ENCODE measurements at regions not wholly inside any gene's neighbourhood (a gene's known extent, or its start where the extent isn't known, plus 50 kb on each side); places are given as distances from the start of the nearest gene placed in this dataset.
A peak's percentile ranks its signal among the peaks of the same experiment; 100 is the strongest.
"Not testable (repeated sequence)": the region's sequence is repeated elsewhere in the genome, so short reads cannot be mapped to it uniquely, and the experiment has no call there.

DNA sequence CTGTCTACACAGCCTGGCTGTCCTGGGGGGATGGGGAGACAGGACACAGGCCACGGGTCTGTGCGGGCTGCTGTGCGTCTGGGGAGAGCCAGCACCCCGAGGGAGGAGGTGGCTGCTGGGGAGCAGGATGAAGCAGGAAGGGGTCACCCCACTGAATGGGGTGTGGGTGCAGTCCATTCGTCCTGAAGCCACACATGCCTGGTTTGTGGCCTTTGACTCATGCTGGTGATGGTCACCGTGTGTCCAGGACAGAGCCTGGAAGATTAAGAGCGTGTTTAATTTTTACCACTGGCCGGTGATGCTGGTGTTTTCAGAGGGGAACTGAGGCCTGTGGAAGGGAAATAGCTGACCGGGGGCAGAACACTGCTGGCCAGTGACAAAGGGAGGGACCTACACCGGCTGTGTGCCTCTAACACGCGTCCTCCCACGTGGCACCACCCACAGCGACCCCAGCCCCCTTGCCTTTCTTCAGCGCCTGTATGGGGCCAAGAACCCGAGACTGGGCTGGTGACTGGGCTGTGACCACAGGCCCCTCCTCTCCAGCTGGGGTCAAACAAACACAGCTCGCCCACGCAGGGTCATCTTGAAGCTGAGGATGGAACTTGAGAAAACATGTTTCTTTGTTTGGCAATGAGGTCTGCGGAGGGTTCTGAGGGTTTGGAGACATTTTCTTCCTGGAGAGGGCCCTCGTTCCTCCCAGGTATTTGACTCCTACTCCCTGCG lies 99.5 kb upstream of the LRPAP1 start:
- peak; percentile 21 for DNase-seq

DNA sequence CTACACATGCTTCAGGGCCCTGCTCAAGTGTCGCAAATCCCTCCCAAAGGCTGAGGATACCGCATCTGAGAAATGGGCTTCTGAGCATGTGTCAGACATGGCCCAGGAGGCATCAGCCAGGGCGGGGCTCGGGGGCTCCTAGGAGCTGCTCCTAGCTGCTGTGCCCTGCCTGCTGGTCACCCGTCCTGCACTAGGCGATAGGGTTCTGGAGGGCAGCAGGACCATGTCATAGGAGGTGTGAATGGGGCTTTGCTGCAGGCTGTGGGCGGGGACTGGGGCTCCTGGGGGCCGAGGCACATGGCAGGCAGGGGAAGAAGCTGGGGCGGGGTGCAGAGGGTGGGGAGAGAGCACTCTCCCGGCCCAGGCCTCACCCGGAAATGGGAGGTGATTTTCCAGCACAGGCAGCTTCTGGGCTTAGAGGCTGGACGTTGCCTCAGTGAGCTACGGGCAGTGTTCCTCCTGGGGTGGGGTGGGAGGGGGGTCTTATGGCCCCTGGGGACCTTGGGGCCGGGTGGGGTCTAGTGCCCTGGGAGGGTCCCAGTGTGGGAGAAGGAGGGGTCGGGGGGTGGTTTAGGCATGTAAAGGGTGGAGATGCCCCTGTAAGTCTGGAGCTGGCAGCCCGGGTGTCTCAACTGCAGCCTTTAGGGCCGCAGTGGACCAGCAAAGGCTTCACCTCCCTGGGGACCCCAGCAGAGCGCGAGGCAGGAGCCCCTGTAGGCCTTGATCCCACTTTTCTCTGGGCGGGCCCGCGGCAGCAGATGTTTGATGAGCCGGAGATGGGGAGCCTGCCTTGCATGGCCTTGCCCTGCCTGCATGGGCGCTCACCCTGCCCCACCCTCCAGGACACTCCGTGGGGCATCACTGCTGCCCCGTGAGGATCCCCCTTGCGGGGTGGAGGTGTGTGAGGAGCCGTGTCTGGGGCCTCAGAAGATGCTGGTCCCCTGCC lies 98.6 kb upstream of the LRPAP1 start:
- DNase-seq = no peak

DNA sequence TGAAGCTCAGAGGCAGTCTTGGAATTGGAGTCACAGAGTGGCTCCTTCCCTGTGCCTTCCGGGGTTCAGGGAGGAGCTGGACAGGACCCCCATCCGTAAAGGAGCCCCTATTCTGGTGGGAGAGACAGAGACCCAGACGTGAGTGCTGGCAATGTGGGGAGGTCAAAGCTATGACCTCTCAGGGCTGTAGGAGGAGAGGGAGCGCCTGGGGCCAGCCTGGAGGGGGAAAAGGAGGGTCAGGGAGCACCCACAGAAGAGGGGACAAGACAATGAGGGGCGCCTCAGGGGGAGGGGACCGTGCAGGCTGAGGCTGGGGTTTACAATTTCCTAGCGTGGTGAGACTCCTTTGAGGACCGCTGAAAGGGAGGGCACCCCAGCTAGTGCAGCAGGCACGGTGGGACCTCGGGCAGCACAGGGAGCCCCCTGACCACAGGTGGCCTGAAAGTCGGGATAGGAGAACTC lies 97.9 kb upstream of the LRPAP1 start:
- no peak for DNase-seq

GRCh38 chr4:3629665-3630064 lies 97.4 kb upstream of the LRPAP1 start:
- no peak for DNase-seq

DNA sequence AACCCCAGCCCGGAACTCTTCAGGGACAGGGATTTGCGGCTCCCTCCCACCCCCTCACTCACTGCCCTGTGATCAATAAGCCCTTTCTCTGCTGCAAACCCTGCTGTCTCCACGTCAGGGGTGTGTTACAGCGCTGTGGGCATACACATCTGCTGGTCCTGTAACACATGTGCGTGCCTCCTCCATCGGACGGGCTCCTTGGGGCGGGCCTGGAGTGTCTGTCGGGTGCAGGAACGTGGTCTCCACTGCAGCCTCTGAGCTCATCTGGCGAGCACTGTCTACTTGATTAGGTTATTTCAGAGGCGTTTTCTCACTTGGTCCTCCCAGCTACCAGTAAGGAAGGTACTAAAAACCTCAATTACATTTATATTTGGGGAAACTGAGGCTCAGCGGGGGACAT lies 97.0 kb upstream of the LRPAP1 start:
- not testable (repeated sequence) for DNase-seq

- no peak for DNase-seq
Observed at GRCh38 chr4:3628868-3629175, 96.6 kb upstream of the LRPAP1 start.

- not testable (repeated sequence) for DNase-seq
Observed at GRCh38 chr4:3627967-3628867, 96.0 kb upstream of the LRPAP1 start.

GRCh38 chr4:3627456-3627855 lies 95.2 kb upstream of the LRPAP1 start:
- not testable (repeated sequence) for DNase-seq

DNA sequence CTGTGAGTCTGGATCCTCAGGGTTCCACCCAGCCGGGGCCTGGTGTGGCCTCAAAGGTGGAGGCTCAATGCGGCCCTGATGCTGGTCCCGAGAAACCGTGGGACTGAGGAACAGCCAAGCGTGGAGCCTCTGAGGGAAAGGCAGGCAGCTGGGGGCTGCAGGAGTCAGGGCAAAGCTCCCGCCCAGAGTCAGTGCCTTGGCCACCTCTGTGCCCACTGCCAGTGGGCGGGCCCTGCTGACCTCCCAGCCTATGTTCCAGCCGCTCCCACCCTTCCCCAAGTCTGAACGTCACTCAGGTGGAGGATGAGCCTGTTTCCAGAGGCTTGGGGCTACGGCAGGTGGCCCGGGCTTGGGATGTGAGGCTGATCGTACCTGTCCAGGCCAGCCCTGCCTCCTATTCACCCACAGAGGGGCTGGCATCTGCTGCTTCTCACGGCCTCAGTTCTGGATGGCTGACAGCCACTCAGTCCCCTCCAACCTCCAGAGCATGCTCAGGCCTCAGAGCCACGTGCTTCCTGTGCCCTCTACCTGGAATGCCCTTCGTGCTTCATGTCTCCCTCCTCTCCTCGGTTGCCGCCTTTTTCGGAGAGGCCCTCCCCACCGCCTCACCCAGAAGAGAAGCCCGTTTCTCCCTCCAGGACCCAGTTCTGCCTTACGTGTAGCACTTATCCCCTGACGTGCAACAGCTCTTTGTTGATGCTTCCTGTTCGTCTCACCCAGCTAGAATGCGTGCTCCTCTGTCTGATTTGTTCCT lies 94.1 kb upstream of the LRPAP1 start:
- DNase-seq = not testable (repeated sequence)

DNA sequence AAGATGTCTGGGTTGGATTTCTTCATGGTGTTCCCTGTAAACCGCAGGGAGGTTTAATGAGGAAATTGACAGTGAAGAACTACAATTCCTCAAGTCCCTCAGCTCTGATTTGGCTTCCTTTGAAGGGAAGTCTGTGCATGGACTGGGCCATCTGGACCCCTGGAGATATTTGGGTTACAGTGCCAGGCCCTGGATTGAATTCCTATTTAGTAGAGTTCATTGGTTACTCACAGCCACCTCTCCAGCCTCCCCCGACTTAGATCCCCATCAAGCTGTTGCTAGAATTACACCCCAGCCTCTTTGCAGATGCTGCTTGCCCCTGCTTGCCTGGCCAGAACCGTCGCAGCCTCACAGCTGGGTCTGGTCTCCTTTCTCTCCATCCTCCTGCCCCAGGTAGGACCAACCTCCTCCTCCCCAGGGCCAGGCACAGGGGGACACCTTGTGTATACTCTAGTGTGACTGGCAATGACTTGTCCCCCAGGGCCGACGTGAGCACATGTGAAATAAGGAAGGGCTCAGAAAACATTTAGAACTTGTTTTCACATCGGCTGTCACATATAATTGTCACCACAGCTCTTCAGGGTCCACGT lies 93.2 kb upstream of the LRPAP1 start:
- not testable (repeated sequence) for DNase-seq

DNA sequence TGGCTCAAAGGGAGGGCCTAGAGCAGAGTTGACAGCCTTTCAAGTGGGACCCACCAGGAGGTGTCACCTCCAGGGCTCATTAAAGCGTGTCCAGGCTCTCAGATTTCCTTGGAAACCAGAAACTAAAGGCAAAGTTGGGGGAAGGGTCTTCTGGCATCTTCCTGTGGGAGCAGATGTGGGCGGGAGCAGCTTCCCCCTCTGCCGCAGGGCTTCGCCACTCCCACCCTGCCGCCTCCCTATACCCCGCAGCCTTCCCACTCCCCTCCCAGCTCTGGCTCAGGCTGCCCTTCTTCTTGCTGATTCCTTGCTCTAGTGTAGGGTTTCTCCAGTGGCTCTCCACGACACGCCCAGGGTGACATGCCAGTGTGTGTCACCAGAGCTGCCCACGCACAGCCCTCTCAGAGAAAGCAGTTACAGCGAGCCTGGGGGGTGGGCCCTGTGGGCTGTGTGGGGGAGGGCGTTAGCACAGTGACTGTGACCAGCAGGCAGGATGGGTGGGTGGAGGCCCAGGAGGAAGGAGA lies 91.6 kb upstream of the LRPAP1 start:
- DNase-seq = peak; percentile 72

- DNase-seq = no peak
Observed at GRCh38 chr4:3623106-3623505, 90.9 kb upstream of the LRPAP1 start.

DNA sequence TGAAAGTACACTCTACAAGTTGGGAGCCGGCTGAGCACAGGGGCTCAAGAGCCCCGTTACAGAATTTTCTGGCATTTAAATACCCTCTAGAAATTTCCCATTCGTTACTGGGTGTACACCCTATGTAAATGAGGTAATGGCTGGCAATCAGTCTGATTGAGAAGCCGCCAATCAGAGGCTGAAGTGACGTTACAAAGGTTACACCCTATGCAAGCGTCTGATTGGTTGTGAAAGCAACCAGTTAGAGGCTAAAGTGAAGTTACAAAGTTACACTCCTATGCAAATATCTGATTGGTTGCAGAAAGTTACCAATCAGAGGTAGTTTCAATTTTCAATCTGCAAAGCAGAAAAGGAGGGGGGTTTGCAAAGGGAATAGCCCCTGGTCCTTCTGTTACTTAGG lies 88.1 kb upstream of the LRPAP1 start:
- not testable (repeated sequence) for DNase-seq

GRCh38 chr4:3619698-3620097 lies 87.5 kb upstream of the LRPAP1 start:
- not testable (repeated sequence) for DNase-seq

DNA sequence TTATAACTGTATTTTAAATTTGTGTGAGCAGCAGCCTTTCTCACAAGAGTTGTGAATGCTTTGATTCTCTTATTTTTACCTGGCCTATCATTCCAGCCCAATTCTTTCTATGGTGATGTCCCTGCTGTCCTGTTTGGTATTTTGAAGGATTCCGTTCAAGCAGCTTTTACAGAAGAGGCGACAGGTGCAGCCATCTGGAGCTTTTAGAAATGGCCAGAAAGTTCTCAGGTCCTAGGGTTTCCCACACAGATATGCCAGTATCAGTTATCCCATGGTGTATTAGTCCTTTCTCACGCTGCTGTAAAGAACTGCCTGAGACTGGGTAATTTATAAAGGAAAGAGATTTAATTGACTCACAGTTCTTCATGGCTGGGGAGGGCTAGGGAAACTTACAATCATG lies 86.1 kb upstream of the LRPAP1 start:
- DNase-seq = not testable (repeated sequence)

- DNase-seq = no peak
Observed at GRCh38 chr4:3615386-3616286, 83.4 kb upstream of the LRPAP1 start.

DNA sequence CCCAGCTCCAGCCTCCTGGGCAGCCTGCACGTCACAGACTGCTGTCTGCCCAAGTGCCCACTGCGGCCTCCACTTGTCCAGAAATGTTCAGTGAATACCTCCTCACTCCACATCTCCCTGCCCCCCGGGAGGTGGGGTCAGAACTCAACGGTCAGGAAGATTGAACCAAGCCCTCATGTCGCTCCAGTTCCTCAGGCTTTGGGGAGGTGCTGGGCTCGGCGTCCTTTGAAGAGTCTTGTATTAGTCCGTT lies 82.4 kb upstream of the LRPAP1 start:
- DNase-seq = no peak

GRCh38 chr4:3613967-3614730 lies 81.9 kb upstream of the LRPAP1 start:
- no peak for DNase-seq

DNA sequence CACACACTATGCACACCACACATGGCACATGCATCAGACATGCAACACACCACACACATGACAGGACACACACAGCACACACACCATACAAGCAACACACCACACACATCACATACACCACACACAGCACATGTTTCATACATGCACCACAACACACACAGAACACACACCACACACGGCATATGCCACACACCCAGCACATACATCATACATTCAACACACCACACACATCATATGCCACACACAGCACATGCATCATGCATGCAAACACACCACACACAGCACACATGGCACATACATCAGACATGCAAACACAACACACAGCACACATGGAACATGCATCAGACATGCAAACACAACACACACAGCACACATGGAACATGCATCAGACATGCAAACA lies 80.7 kb upstream of the LRPAP1 start:
- DNase-seq = no peak

- no peak for DNase-seq
Observed at GRCh38 chr4:3612281-3612680, 80.1 kb upstream of the LRPAP1 start.

Data from inflammatory macrophage treated with lipopolysaccharide for 4 hours (primary cell).